Stromal cell of bone marrow (primary cell): ENCODE measurements at regions not wholly inside any gene's neighbourhood (a gene's known extent, or its start where the extent isn't known, plus 50 kb on each side); places are given as distances from the start of the nearest gene placed in this dataset.

ENCODE experiments used
- DNase-seq: peaks from one replicate; pipeline ENCODE4 v3.0.0-alpha.2; 2012; ENCODE audit warnings: low read depth

GRCh38 chrX:40165861-40166260 is 68.1 kb upstream of the BCOR start:
- no peak for DNase-seq

- no peak for DNase-seq
These were observed 67.4 kb upstream of the BCOR start for GRCh38 chrX:40165206-40165605.

GRCh38 chrX:40164751-40165150 is 67.0 kb upstream of the BCOR start:
- no peak for DNase-seq

DNA sequence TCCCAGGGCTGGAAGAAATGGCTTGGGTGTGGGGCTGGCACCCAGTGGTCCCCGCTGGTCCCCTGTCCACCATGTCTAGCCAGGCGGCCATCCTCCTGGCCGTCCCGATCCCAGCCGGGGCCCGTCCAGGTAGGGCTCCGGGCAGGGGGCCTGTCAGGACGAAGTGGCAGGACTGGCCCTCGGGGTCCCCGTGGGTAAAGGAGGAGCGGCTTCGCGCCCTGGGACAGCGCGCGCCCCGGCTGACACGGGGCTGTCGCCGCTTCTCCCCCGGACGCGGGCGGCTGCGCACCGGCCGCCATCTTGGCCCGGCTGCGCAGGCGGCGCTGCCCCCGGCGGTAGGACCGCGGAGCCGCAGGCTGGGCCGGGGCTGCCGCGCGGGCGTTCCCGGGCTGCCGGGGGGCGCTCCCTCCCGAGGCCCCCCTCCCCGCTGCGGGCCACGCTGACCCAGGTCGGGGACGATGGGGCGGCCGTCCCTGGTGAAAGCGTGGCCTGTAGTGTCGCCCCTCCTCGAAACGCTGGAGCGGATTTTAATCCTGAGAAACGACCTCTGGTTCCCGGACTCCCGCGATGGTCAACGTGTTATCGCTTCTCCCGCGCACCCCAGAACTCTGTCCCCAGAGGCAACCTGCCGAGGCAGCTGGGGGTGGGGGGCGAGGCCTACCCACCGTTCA is 60.4 kb upstream of the BCOR start:
- DNase-seq: no peak

GRCh38 chrX:40157228-40158035 is 59.7 kb upstream of the BCOR start:
- no peak for DNase-seq

GRCh38 chrX:40156470-40157227 is 58.9 kb upstream of the BCOR start:
- no peak for DNase-seq

GRCh38 chrX:40155589-40156469 is 58.1 kb upstream of the BCOR start:
- DNase-seq: no peak

GRCh38 chrX:40154853-40155588 is 57.3 kb upstream of the BCOR start:
- no peak for DNase-seq

GRCh38 chrX:40154250-40154852 is 56.6 kb upstream of the BCOR start:
- DNase-seq: no peak

DNA sequence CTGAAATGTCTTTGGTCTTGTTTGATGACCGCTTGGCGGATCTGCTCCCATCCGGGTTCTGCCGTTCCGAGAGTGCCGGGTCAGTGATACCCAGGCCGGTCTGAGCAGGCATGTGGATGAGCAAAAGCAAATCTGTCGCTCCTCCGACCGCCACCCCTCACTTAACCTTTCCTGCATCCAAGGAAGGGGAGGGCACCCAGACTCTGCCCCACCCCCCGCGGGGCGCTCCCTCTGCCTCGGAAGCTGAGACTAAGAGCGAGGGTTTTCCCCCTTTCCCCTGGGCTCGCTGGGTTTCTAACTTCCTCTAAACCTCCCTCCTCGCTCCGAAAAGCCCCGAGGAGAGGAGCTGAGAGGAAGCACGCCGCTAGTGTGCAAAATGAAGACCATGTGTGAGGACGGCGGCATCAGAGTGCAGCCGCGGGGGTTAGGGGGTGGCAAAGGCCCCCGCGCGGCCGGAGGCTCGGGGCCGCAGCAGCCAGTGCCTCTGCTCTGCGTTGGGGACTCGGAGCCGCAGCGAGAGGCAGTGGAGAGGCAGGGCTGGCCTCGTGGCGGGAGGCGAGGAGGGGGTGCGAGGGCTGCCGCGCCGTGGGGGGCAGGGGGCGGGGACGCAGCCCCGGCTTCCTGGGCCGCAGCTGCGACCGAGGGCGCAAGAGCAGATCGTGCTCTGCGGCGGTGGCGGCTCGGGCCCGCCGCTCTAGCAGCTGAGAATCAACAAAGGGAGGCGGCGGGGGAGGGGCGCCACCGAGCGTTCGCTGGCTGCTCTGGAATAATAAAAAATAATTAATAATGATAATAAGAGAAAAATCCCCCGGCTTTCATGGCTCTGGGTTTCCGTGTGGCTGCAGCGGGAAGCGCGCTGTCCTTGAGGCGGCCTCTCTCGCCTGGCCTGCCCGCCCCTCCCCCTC is 55.8 kb upstream of the BCOR start:
- DNase-seq: no peak

GRCh38 chrX:40152741-40153344 is 55.1 kb upstream of the BCOR start:
- no peak for DNase-seq

DNA sequence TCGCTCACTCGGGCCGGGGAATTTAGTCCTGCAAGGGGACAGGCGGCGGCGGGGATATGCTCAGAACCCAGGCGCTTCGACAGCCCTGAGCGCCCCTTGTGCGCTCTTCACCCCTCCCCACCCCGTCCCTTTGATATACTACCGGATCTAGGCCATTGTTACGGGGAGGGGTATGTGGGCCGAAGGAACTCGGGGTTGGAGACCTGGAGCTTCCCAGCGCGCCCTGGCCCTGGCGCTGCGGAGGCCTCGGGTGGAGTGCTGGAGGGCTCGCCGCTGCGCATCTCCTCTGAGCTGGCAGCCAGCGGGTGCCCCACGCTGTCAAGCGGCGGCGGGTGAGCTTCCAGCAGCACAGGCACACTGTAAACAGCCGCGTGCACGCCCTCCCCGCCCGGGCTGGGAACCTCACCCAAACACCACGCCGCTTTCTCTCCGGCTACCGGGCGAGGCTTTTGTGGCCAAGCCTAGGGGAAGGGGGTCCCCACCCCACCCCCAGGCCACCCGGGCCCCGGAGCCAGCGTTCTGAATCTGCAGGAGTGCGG is 54.5 kb upstream of the BCOR start:
- no peak for DNase-seq

- DNase-seq: no peak
These were observed 53.7 kb upstream of the BCOR start for GRCh38 chrX:40151211-40152172.

GRCh38 chrX:40150503-40150902 is 52.7 kb upstream of the BCOR start:
- DNase-seq: no peak

DNA sequence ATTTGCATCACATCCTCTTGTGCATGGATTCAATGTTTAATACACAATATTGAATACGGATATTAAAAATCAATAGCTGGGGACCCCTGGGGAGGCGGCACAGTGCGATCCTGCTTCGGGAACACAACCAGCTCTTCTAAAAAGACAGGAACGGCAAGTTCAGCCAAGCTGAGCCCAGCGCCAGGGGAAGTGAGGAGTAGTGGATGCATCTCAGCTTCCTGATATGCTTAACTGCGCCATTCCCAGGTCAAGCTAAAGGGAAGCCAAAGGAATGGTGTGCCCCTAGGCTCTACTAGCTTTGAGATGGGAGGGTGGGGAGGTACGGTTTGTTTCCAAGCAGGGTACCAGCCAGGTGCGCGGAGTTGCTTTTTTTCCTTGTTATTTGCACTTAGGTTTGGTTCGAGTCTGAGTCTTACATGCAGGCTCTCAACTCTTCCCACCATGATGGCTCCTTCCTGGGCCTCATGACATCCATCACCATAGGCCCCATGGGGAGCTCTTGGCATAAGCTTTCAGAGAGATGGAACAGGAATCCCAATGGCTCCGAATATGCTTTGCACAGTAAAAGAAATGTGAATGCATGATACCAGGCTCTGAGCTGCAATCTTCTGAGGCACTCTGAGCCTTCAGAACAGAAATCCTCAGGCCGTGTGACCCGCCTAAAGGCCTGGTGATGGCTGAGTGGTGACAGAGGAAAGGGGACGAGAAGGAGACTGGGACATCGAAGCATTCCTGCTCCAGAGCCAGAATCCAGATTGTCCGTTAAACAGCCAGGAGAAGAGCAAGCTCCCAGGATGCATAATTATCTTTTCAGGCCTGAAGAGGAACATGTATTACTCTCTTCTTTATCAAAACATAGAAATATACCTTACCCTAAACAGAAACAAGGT is 51.8 kb upstream of the BCOR start:
- DNase-seq: no peak

- DNase-seq: no peak
These were observed 50.9 kb upstream of the BCOR start for GRCh38 chrX:40148385-40149285.
